ENCODE measurements at regions not wholly inside any gene's neighbourhood (a gene's known extent, or its start where the extent isn't known, plus 50 kb on each side); places are given as distances from the start of the nearest gene placed in this dataset.

GRCh38 chr7:47638679-47639315 is 56.9 kb upstream of the TNS3 start (continued):
- TF ChIP-seq MAX (IDR thresholded peaks at IDR 0.05) (no peak), TCF12 (IDR thresholded peaks at IDR 0.05; ENCODE audit: low read depth, low read length) (no peak)
